ENCODE measurements at regions not wholly inside any gene's neighbourhood (a gene's known extent, or its start where the extent isn't known, plus 50 kb on each side); places are given as distances from the start of the nearest gene placed in this dataset.

DNA sequence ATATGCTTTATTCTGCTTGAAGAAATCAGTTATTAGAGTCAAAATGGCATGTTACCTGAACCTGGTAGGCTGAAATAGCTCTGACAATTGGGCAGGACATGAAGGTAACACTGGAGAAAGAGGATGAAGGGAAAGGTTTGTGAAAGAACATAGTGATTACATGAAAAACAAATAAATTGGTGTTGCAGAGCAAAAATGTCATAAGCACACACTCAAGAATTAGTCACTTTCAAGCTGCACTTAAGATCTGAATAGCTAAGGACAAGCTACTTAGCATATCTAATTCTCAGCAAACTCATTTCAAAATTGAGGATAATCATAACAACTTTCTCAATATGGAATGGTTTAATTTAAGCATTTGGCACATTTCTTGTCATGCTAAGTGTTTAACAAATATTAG lies 1398.0 kb upstream of the FLRT2 start:
- H4K20me1 ChIP-seq (ENCODE audit: insufficient read depth): no peaks in the 10 kb centered on the region
- in situ Hi-C loops (cut with MboI): no loop called here

DNA sequence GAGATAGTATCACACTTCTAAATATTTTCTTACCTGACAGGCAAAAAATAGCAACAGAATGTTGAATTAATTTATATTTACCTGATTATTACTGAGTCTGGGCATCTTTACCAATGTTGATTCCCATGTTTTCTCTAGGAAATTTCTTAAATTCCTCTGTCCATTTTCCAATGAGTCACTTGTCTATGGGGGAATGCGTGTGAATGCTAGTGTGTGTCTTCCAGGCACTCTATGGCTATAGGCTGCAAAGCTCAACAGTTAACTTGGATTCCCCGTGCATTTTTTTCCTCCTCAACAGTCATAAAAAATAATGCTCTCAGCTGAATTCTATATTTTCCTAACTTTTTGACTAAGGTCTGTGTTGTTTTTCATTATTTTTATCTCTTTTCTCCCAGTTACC lies 1385.8 kb upstream of the FLRT2 start:
- in situ Hi-C loops (cut with MboI): no loop called here
- WGBS, 2 experiments (ENCODE audit: low coverage in 1 of 2, low lambda C conversion rate in 2 of 2, missing lambda C conversion rate in 2 of 2): 41 to 49% methylated on average over 2 of the region's 2 CpGs

More for the DNA sequence above, 1398.0 kb upstream of the FLRT2 start:
- H3F3A ChIP-seq (ENCODE audit: insufficient read depth): no peaks in the 10 kb centered on the region
- no peaks in the 10 kb centered on the region for H3K27me3 ChIP-seq (replicated peaks; ENCODE audit: insufficient read depth)
- no peak for DNase-seq
- no peak overlapping the region for H3K4me3 ChIP-seq
- H2AFZ ChIP-seq: no peak overlapping the region
- TF ChIP-seq EZH2phosphoT487 (IDR thresholded peaks at IDR 0.05; ENCODE audit: insufficient read depth, low read depth) (no peak), EZH2 (IDR thresholded peaks at IDR 0.05; ENCODE audit: insufficient read depth, poor library complexity, severe bottlenecking) (no peak)
- no peaks in the 10 kb centered on the region for H3K79me2 ChIP-seq (ENCODE audit: insufficient read depth)
- no peak overlapping the region for H3K27ac ChIP-seq
- no peaks in the 10 kb centered on the region for H3K9me3 ChIP-seq (ENCODE audit: low read depth)
- no peak overlapping the region for H3K9ac ChIP-seq
- no peaks in the 10 kb centered on the region for H3K4me1 ChIP-seq (ENCODE audit: insufficient read depth)
- no peaks in the 10 kb centered on the region for H3K9me2 ChIP-seq (ENCODE audit: insufficient read depth)
- H3K4me2 ChIP-seq (ENCODE audit: unreplicated experiment): no peak overlapping the region
- H3K36me3 ChIP-seq (ENCODE audit: low read depth): no peaks in the 10 kb centered on the region

DNA sequence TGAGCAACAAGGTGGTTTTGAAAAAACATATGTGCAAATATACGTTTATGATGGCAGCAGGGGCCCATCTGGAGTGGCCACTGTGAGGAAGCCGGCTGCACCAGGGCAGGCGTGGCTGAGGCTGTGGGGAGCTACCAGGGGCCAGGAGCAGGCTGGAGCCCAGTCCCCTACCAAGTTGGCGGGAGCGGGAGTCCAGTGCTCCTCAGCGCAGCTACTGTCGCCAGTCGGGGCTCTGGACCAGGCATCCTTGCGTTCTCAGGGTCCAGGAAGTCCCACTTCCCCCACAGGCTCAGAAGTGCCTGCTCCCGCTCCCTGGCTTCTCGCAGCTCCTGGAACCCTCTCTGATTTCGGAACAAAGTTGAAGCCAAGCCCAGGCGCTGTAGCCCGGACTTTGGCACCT lies 1377.5 kb upstream of the FLRT2 start:
- TF ChIP-seq EZH2phosphoT487 (IDR thresholded peaks at IDR 0.05; ENCODE audit: insufficient read depth, low read depth) (no peak), EZH2 (IDR thresholded peaks at IDR 0.05; ENCODE audit: insufficient read depth, poor library complexity, severe bottlenecking) (no peak)
- Histone ChIP-seq H3K9me2 (ENCODE audit: insufficient read depth) (no peaks in the 10 kb centered on the region), H3K27me3 (replicated peaks; ENCODE audit: insufficient read depth) (no peaks in the 10 kb centered on the region), H3K4me2 (ENCODE audit: unreplicated experiment) (no peak overlapping the region), H4K20me1 (ENCODE audit: insufficient read depth) (no peaks in the 10 kb centered on the region), H3K4me3 (no peak overlapping the region), H3K79me2 (ENCODE audit: insufficient read depth) (no peaks in the 10 kb centered on the region), H3K36me3 (ENCODE audit: low read depth) (no peaks in the 10 kb centered on the region), H3K9me3 (ENCODE audit: low read depth) (no peaks in the 10 kb centered on the region), H3K4me1 (ENCODE audit: insufficient read depth) (no peaks in the 10 kb centered on the region), H3K27ac (no peak overlapping the region), H3K9ac (no peak overlapping the region), H3F3A (ENCODE audit: insufficient read depth) (no peaks in the 10 kb centered on the region), H2AFZ (no peak overlapping the region)
- WGBS, 2 experiments (ENCODE audit: low coverage in 1 of 2, low lambda C conversion rate in 2 of 2, missing lambda C conversion rate in 2 of 2): 60% methylated on average over 14 of the region's 14 CpGs
- in situ Hi-C loops (cut with MboI): no loop called here
- no peak for DNase-seq

More for the DNA sequence above, 1385.8 kb upstream of the FLRT2 start:
- no peaks in the 10 kb centered on the region for H3F3A ChIP-seq (ENCODE audit: insufficient read depth)
- H3K4me2 ChIP-seq (ENCODE audit: unreplicated experiment): no peak overlapping the region
- H3K4me3 ChIP-seq: no peak overlapping the region
- no peaks in the 10 kb centered on the region for H3K36me3 ChIP-seq (ENCODE audit: low read depth)
- no peak overlapping the region for H3K27ac ChIP-seq
- H2AFZ ChIP-seq: no peak overlapping the region
- no peaks in the 10 kb centered on the region for H3K79me2 ChIP-seq (ENCODE audit: insufficient read depth)
- H3K27me3 ChIP-seq (replicated peaks; ENCODE audit: insufficient read depth): no peaks in the 10 kb centered on the region
- no peaks in the 10 kb centered on the region for H3K9me2 ChIP-seq (ENCODE audit: insufficient read depth)
- H3K4me1 ChIP-seq (ENCODE audit: insufficient read depth): no peaks in the 10 kb centered on the region
- H3K9ac ChIP-seq: no peak overlapping the region
- TF ChIP-seq EZH2 (IDR thresholded peaks at IDR 0.05; ENCODE audit: insufficient read depth, poor library complexity, severe bottlenecking) (no peak), EZH2phosphoT487 (IDR thresholded peaks at IDR 0.05; ENCODE audit: insufficient read depth, low read depth) (no peak)
- H3K9me3 ChIP-seq (ENCODE audit: low read depth): no peaks in the 10 kb centered on the region
- no peak for DNase-seq
- H4K20me1 ChIP-seq (ENCODE audit: insufficient read depth): no peaks in the 10 kb centered on the region

DNA sequence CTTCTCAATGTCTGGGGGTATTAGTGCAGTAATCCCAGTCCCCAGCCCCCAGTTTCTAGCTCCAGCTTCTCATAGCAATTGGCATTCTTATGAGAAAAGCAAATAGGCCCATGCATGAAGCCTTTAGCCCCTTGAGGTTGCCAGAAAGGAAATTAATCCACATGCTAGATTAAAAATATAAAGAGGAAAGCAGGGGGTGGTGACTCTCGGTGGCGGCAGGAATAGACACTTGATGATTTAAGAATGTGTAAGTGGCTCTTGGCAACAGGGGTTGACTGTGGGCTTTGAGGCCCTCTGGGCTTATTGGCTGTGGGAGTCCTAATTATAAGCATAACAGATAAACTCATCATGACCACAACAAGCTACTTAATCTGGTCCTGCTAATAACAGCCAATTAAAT lies 1367.3 kb upstream of the FLRT2 start:
- TF ChIP-seq EZH2phosphoT487 (IDR thresholded peaks at IDR 0.05; ENCODE audit: insufficient read depth, low read depth) (no peak), EZH2 (IDR thresholded peaks at IDR 0.05; ENCODE audit: insufficient read depth, poor library complexity, severe bottlenecking) (no peak)
- Histone ChIP-seq H3K4me3 (no peak overlapping the region), H3K79me2 (ENCODE audit: insufficient read depth) (no peaks in the 10 kb centered on the region), H3K9ac (no peak overlapping the region), H3K9me2 (ENCODE audit: insufficient read depth) (no peaks in the 10 kb centered on the region), H3K4me2 (ENCODE audit: unreplicated experiment) (no peak overlapping the region), H3K4me1 (ENCODE audit: insufficient read depth) (no peaks in the 10 kb centered on the region), H3K9me3 (ENCODE audit: low read depth) (no peaks in the 10 kb centered on the region), H3K27me3 (replicated peaks; ENCODE audit: insufficient read depth) (no peaks in the 10 kb centered on the region), H4K20me1 (ENCODE audit: insufficient read depth) (no peaks in the 10 kb centered on the region), H2AFZ (no peak overlapping the region), H3K27ac (no peak overlapping the region), H3K36me3 (ENCODE audit: low read depth) (no peaks in the 10 kb centered on the region), H3F3A (ENCODE audit: insufficient read depth) (no peaks in the 10 kb centered on the region)
- 69 to 70% methylated on average over 2 of the region's 2 CpGs for WGBS, 2 experiments (ENCODE audit: low coverage in 1 of 2, low lambda C conversion rate in 2 of 2, missing lambda C conversion rate in 2 of 2)
- in situ Hi-C loops (cut with MboI): no loop called here
- DNase-seq: no peak

DNA sequence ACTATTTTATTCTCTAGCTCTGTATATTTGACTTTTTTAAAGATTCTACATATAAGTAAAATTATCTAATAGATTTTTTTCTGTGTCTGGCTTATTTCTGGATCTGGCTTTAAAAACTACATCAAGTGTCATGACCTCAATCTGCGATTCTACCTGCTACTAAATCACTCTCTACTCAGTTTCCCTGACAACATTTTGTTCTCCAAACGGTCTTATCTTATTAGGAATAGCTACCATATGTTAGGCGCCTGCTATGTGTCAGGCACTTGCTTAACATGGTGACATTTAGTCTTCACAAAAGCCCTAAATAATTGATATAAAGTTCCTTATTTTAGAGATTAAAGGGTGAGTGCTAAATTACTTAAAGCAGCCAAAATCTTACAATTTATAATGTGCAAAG lies 1362.9 kb upstream of the FLRT2 start:
- H3F3A ChIP-seq (ENCODE audit: insufficient read depth): no peaks in the 10 kb centered on the region

More for the DNA sequence above, 1362.9 kb upstream of the FLRT2 start:
- no peak overlapping the region for H3K9ac ChIP-seq
- no peak for TF ChIP-seq EZH2phosphoT487 (IDR thresholded peaks at IDR 0.05; ENCODE audit: insufficient read depth, low read depth)
- no peak for TF ChIP-seq EZH2 (IDR thresholded peaks at IDR 0.05; ENCODE audit: insufficient read depth, poor library complexity, severe bottlenecking)
- no peak for DNase-seq
- no peaks in the 10 kb centered on the region for H3K79me2 ChIP-seq (ENCODE audit: insufficient read depth)
- H3K4me3 ChIP-seq: no peak overlapping the region
- no peak overlapping the region for H3K27ac ChIP-seq
- no peaks in the 10 kb centered on the region for H3K9me2 ChIP-seq (ENCODE audit: insufficient read depth)
- 17 to 20% methylated on average over 3 of the region's 3 CpGs for whole genome bisulfite sequencing, 2 experiments (ENCODE audit: low coverage in 1 of 2, low lambda C conversion rate in 2 of 2, missing lambda C conversion rate in 2 of 2)
- H2AFZ ChIP-seq: no peak overlapping the region
- H3K36me3 ChIP-seq (ENCODE audit: low read depth): no peaks in the 10 kb centered on the region
- no peaks in the 10 kb centered on the region for H3K4me1 ChIP-seq (ENCODE audit: insufficient read depth)
- no peaks in the 10 kb centered on the region for H3K27me3 ChIP-seq (replicated peaks; ENCODE audit: insufficient read depth)
- H4K20me1 ChIP-seq (ENCODE audit: insufficient read depth): no peaks in the 10 kb centered on the region
- H3K9me3 ChIP-seq (ENCODE audit: low read depth): no peaks in the 10 kb centered on the region
- in situ Hi-C loops (cut with MboI): no loop called here
- no peak overlapping the region for H3K4me2 ChIP-seq (ENCODE audit: unreplicated experiment)
